AG10803 (cell line): ENCODE measurements at regions not wholly inside any gene's neighbourhood (a gene's known extent, or its start where the extent isn't known, plus 50 kb on each side); places are given as distances from the start of the nearest gene placed in this dataset.

Source experiments
- DNase-seq: peaks from one replicate; pipeline ENCODE4 v3.0.0; 2010; ENCODE audit warnings: low read depth
- H3K4me3 ChIP-seq: 2 replicates; pipeline ENCODE4 v1.5.1; 2011; ENCODE audit warnings: mild to moderate bottlenecking, low read length, control low read depth
- TF ChIP-seq, protein P1 (sequence below): conservative IDR thresholded peaks from 2 replicates; pipeline ENCODE4 v1.5.1; 2011; ENCODE audit warnings: mild to moderate bottlenecking, low read length, control low read depth, inconsistent platforms

- TF ChIP-seq, protein P1, sequence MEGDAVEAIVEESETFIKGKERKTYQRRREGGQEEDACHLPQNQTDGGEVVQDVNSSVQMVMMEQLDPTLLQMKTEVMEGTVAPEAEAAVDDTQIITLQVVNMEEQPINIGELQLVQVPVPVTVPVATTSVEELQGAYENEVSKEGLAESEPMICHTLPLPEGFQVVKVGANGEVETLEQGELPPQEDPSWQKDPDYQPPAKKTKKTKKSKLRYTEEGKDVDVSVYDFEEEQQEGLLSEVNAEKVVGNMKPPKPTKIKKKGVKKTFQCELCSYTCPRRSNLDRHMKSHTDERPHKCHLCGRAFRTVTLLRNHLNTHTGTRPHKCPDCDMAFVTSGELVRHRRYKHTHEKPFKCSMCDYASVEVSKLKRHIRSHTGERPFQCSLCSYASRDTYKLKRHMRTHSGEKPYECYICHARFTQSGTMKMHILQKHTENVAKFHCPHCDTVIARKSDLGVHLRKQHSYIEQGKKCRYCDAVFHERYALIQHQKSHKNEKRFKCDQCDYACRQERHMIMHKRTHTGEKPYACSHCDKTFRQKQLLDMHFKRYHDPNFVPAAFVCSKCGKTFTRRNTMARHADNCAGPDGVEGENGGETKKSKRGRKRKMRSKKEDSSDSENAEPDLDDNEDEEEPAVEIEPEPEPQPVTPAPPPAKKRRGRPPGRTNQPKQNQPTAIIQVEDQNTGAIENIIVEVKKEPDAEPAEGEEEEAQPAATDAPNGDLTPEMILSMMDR: no peak
- no peak for DNase-seq
- no peak overlapping the region for H3K4me3 ChIP-seq
These were observed 80.6 kb upstream of the FOXB1 start for GRCh38 chr15:59923508-59923907.

DNA sequence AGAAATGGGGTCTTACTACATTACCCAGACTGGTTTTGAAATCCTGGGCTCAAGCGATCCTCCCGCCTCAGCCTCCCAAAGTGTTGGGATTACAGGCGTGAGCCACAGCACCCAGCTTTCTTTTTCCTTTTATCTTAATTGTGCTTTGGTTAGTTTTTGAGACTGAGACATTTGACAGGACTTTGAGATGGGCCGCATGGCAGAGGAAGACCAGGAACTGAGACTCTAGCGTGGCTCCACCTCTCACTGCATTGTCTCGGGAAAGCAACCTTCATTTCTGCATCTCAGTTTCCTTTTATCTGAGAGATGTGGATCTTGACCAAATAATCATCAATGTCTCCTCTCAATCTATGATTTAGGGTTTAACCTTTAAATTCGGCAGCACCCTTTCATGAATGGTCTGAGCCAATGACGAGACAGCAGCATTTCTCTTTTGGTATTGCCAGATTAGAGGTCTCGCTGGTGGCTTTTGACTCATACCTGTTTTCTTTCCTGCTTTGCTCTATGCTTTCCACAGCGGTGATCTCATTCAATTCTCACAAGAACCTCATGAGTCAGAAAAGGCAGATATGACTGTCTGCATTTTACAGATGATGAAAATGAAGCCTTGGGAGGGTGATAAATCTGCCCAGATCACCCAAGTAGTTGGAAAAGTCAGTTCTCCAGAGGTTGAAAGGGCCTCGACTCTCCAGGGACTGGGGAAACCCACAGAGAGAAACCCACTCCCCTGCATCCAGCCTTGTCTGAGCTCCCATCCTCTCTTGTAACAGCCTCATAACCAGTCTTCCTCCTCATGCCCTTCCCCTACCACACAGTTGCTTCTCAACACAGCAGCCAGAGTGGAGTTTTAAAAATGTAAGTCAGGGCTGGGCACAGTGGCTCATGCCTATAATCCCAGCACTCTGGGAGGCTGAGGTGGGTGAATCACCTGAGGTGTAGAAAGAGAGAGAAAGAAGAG is 84.8 kb upstream of the FOXB1 start:
- DNase-seq: peak; percentile 34
- no peak overlapping the region for H3K4me3 ChIP-seq
- TF ChIP-seq, protein P1: no peak

- peak; percentile 25 for DNase-seq
- no peak overlapping the region for H3K4me3 ChIP-seq
- TF ChIP-seq, protein P1: peak; percentile 56
These were observed 86.5 kb upstream of the FOXB1 start for GRCh38 chr15:59917504-59918157.

DNA sequence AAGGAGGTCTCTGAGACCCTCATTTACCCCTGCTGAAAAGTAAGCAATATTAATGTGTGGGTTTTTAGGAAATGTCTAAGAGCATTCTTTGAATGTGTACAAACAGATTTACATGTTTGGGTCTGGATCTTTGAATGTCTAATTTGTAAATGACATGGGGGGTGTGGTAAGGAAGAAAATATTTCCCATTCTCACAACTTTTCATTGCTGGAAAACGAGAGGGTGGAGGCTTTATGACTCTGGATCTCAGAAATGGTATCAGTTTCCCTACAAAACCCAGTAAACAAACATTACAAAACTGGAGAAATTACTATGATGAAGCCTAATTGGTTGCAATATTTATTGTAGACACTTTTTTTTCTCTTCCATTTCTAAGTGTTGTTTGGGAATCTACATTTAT is 98.1 kb upstream of the FOXB1 start:
- no peak for DNase-seq
- no peak overlapping the region for H3K4me3 ChIP-seq
- TF ChIP-seq, protein P1: no peak

- H3K4me3 ChIP-seq: no peak overlapping the region
- TF ChIP-seq, protein P1: no peak
- DNase-seq: no peak
These were observed 98.9 kb upstream of the FOXB1 start for GRCh38 chr15:59905176-59905575.

- H3K4me3 ChIP-seq: no peak overlapping the region
- no peak for DNase-seq
- TF ChIP-seq, protein P1: no peak
These were observed 99.5 kb upstream of the FOXB1 start for GRCh38 chr15:59904450-59905135.
